NT2/D1 (cell line): ENCODE measurements at regions not wholly inside any gene's neighbourhood (a gene's known extent, or its start where the extent isn't known, plus 50 kb on each side); places are given as distances from the start of the nearest gene placed in this dataset.
A peak's percentile ranks its signal among the peaks of the same experiment; 100 is the strongest.
"Not testable (repeated sequence)": the region's sequence is repeated elsewhere in the genome, so short reads cannot be mapped to it uniquely, and the experiment has no call there.

ENCODE experiments used
- DNase-seq: peaks from one replicate; pipeline ENCODE4 v3.0.0-alpha.2; 2011; ENCODE audit warnings: low read depth, low spot score
- H3K27me3 ChIP-seq: 2 replicates; pipeline ENCODE4 v1.6.0; 2011; ENCODE audit warnings: mild to moderate bottlenecking; ENCODE audit not compliant: insufficient read length, insufficient read depth
- H3K36me3 ChIP-seq: 2 replicates; pipeline ENCODE4 v1.6.1; 2011; ENCODE audit warnings: mild to moderate bottlenecking, low read length, mixed read lengths; ENCODE audit not compliant: insufficient read depth, insufficient read length
- H3K4me1 ChIP-seq: 2 replicates; pipeline ENCODE4 v1.5.1; 2011; ENCODE audit not compliant: insufficient read depth, insufficient read length
- H3K4me3 ChIP-seq: 2 replicates; pipeline ENCODE4 v1.5.1; 2011; ENCODE audit warnings: low read depth; ENCODE audit not compliant: insufficient read length
- H3K9ac ChIP-seq: 2 replicates; pipeline ENCODE4 v1.6.0; 2011; ENCODE audit warnings: low read depth; ENCODE audit not compliant: insufficient read length
- H3K9me3 ChIP-seq: 2 replicates; pipeline ENCODE4 v1.5.1; 2011; ENCODE audit warnings: mild to moderate bottlenecking, low read length; ENCODE audit not compliant: insufficient read depth
- SUZ12 ChIP-seq: IDR thresholded peaks from 2 replicates; pipeline ENCODE4 v1.6.1; 2011; ENCODE audit not compliant: insufficient read length, insufficient read depth; ENCODE audit errors: extremely low read depth
- YY1 ChIP-seq: IDR thresholded peaks from 2 replicates; pipeline ENCODE4 v1.6.1; 2011; ENCODE audit not compliant: insufficient read length, insufficient read depth
- ZNF274 ChIP-seq: IDR thresholded peaks from 2 replicates; pipeline ENCODE4 v1.6.1; 2011; ENCODE audit warnings: mild to moderate bottlenecking, low read depth, low read length

- DNase-seq, result no peak
- peaks cover 5% of the 10 kb centered on the region; the same call in 1 of the 2 replicates for H3K9me3 ChIP-seq
- no peaks in the 10 kb centered on the region for H3K4me1 ChIP-seq
- H3K9ac ChIP-seq, result no peak overlapping the region
- H3K4me3 ChIP-seq, result no peak overlapping the region
- TF ChIP-seq SUZ12, result no peak
- TF ChIP-seq ZNF274, result no peak
- TF ChIP-seq YY1, result no peak
- H3K27me3 ChIP-seq, result no peaks in the 10 kb centered on the region
- no peaks in the 10 kb centered on the region for H3K36me3 ChIP-seq
These were observed 108.6 kb downstream of the NRN1 start for GRCh38 chr6:5898102-5898501.

- TF ChIP-seq SUZ12 (no peak), YY1 (no peak), ZNF274 (no peak)
- peaks cover 11% of the 10 kb centered on the region; the same call in 1 of the 2 replicates for H3K9me3 ChIP-seq
- peaks cover 4% of the 10 kb centered on the region for H3K4me1 ChIP-seq
- no peak for DNase-seq
- no peak overlapping the region for H3K4me3 ChIP-seq
- no peaks in the 10 kb centered on the region for H3K36me3 ChIP-seq
- no peaks in the 10 kb centered on the region for H3K27me3 ChIP-seq
- H3K9ac ChIP-seq, result no peak overlapping the region
These were observed 110.1 kb downstream of the NRN1 start for GRCh38 chr6:5896476-5897200.

GRCh38 chr6:5894357-5894756 lies 112.4 kb downstream of the NRN1 start:
- Histone ChIP-seq H3K36me3 (no peaks in the 10 kb centered on the region), H3K9me3 (peaks cover 11% of the 10 kb centered on the region; the same call in 1 of the 2 replicates), H3K4me3 (no peak overlapping the region), H3K4me1 (peaks cover 4% of the 10 kb centered on the region), H3K27me3 (no peaks in the 10 kb centered on the region), H3K9ac (no peak overlapping the region)
- TF ChIP-seq SUZ12 (no peak), ZNF274 (no peak), YY1 (no peak)
- DNase-seq, result no peak

- peaks cover 4% of the 10 kb centered on the region for H3K4me1 ChIP-seq
- H3K36me3 ChIP-seq, result no peaks in the 10 kb centered on the region
- no peaks in the 10 kb centered on the region for H3K27me3 ChIP-seq
- no peak overlapping the region for H3K4me3 ChIP-seq
- H3K9ac ChIP-seq, result no peak overlapping the region
- H3K9me3 ChIP-seq, result peaks cover 11% of the 10 kb centered on the region; the same call in 1 of the 2 replicates
- no peak for DNase-seq
- no peak for TF ChIP-seq ZNF274
- TF ChIP-seq SUZ12, result no peak
- TF ChIP-seq YY1, result no peak
These were observed 113.4 kb downstream of the NRN1 start for GRCh38 chr6:5893295-5893694.

- Histone ChIP-seq H3K27me3 (no peaks in the 10 kb centered on the region), H3K9me3 (peaks cover 11% of the 10 kb centered on the region; the same call in 1 of the 2 replicates), H3K4me3 (peak overlapping the region; percentile 22), H3K36me3 (no peaks in the 10 kb centered on the region), H3K9ac (peak overlapping the region; percentile 24), H3K4me1 (peaks cover 4% of the 10 kb centered on the region)
- TF ChIP-seq ZNF274, result no peak
- TF ChIP-seq YY1, result no peak
- TF ChIP-seq SUZ12, result no peak
- no peak for DNase-seq
These were observed 114.1 kb downstream of the NRN1 start for GRCh38 chr6:5892669-5893068.

GRCh38 chr6:5878792-5879191 lies 127.9 kb downstream of the NRN1 start:
- H3K27me3 ChIP-seq, result no peaks in the 10 kb centered on the region
- no peaks in the 10 kb centered on the region for H3K4me1 ChIP-seq
- no peak for DNase-seq
- H3K9ac ChIP-seq, result no peak overlapping the region
- H3K4me3 ChIP-seq, result no peak overlapping the region
- TF ChIP-seq YY1, result no peak
- no peak for TF ChIP-seq ZNF274
- TF ChIP-seq SUZ12, result no peak
- no peaks in the 10 kb centered on the region for H3K9me3 ChIP-seq
- H3K36me3 ChIP-seq, result no peaks in the 10 kb centered on the region

GRCh38 chr6:5876076-5876475 lies 130.6 kb downstream of the NRN1 start:
- no peak overlapping the region for H3K9ac ChIP-seq
- H3K4me3 ChIP-seq, result no peak overlapping the region
- no peaks in the 10 kb centered on the region for H3K4me1 ChIP-seq
- TF ChIP-seq SUZ12 (no peak), YY1 (no peak), ZNF274 (no peak)
- no peaks in the 10 kb centered on the region for H3K36me3 ChIP-seq
- no peaks in the 10 kb centered on the region for H3K27me3 ChIP-seq
- no peak for DNase-seq
- H3K9me3 ChIP-seq, result 0 out of 2 replicates have a peak, but pooled peaks cover 4% of the 10 kb centered on the region

GRCh38 chr6:5873976-5874375 lies 132.7 kb downstream of the NRN1 start:
- not testable (repeated sequence) for H3K27me3 ChIP-seq, H3K36me3 ChIP-seq, H3K4me1 ChIP-seq, H3K4me3 ChIP-seq, DNase-seq, H3K9me3 ChIP-seq, H3K9ac ChIP-seq
